Activated T-helper 1 cell treated with anti-CD3 and anti-CD28 coated beads, Interleukin-2, amount 50 U/mL, for 16 hours (primary cell): ENCODE measurements at regions not wholly inside any gene's neighbourhood (a gene's known extent, or its start where the extent isn't known, plus 50 kb on each side); places are given as distances from the start of the nearest gene placed in this dataset.

Experiments used
- DNase-seq, 2 donors: peaks; one replicate each; pipeline ENCODE4 v3.0.0-alpha.2; 2020; ENCODE audit warnings: low read depth in 1 of 2, low spot score in 1 of 2

DNA sequence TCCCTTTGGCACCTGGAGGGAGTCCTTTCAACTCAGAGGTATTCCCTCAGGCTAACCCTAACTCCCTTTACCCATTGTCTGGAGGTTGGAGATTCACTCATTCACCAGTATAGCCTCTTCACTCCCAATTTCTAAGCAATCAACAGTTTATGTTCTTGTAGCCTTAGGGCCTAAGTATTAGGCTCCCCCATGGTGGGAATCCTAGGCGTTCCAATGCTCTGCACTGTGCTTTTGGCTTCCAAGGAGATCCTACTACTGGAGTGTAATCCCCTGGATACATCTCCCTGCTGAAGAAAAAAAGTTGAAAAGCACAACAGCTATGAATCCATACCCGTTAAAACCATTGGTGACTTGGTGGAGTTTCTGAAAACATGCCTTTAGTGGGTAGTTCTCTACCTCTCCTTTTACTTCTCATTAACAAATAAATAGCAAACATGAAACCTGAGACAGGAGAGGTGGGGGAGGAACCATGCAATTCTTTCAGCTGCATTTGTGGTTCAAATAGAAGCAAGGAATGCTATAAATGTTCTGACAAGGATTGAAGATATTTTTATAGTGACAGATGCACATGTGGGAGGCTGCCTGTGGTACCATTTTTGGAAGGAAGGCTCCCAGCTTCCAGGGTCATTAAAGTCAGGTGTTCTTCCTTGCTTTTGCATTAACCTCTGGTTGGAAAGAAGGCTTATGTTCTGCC is 397.1 kb downstream of the DMAC1 start:
- no peak for DNase-seq

DNA sequence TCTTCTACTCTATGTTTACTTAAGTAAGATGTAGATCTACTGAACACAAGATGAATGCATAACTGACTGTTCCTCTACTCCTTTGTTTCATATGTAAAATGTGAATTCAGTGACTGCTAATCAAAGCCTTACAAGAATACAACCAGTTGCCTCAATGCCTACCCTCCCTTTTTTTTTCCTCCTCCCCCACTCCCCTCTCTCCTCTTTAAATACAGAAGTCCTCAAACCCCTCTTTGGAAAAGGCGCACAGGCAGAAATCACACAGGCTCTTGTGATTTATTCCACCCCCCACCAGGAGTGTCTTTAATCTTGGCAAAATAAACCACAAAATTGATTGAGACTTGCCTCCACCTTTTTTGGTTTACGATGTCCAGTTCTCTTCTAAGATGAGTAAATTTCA is 398.5 kb downstream of the DMAC1 start:
- no peak for DNase-seq

DNA sequence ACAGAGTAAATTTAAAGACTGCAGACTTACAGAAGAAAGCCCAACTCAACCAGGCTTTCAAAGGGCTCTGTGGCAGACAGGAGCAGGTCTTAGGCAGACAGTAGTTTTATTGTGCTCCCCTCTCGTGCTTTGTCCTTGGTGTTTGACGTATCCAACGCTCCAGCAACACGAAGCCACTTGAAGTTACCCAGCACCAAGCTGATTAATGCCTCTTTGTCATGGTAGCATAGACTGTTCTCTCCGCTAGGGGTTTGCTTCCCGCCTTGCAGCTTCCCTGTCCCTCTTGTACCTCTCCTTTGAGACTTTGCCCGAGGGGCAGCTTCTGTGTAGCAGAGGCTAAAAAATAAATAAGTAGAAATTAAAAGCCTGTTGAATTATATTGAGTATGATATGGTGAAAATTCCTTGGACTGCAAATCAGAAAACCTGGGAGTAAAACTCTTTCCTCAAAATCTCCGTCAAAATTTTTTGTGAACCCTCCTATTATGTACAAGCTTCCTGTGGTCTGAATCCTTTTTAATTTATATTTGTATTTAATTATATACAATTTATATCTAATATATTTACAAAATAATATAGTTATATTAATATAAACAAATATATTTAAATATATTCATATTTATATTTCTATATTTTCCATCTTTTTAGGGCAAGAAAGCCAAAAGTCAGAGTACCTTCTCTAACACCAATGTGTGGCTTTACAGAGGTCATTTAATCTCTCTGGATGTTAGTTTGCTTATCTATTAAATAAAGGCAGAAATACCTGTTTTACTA is 405.4 kb downstream of the DMAC1 start:
- no peak for DNase-seq

DNA sequence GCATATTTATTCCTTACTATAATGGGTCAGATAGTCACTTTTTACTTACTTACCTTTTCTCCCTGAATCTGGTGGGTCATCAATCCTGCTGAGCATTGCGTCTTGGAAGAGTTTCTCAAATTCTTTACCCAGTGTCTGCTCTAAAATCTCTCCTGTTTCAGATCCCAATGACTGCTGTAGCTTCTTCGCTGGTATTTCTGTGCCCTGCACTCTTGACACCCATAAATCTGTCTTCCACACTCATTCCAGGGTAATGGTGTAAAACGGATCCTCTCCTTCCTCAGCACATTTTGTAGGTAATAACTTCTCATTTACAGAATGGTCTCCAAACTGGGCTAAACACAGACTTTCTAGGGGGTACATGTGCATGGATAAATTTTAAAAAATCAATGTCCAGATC is 407.4 kb downstream of the DMAC1 start:
- DNase-seq: no peak

DNA sequence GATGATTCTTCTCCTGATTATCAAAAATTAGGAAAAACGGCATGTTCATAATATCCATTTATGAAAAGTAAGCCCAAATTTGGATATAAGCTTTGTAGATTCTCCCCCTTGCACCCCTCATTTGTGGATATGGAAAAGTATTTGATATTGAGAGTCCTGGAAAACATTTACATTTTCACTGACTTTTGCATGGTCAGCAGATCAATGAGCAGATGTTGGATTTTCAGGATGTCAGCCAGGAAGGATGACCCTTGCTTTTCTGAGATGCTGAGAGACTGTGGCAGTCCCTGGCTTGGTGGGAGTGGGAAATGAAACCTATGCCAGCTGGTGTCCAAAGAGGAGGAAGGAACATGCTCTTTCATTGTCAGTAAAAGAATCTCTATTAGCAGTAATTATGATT is 410.8 kb downstream of the DMAC1 start:
- DNase-seq: no peak

DNA sequence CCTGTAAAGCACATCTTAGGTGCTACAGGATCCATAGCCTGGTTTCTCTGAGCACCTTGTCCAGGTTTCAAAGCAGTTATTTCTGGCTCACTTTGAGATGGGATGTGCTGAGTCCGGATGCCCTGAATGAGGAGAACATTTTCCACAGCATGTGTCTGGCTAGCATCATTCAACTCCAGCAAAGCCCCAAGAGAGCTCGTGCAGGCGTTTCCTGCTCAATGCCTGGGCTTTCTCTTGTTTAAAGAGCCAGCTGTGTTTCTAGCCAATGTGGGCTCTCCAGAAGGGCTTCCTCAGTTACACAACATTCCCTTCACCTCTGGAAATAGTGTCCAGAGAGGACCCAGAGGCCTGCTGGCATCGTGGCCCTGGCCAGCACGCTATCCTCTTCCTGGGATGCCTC is 411.7 kb downstream of the DMAC1 start:
- DNase-seq: no peak

DNA sequence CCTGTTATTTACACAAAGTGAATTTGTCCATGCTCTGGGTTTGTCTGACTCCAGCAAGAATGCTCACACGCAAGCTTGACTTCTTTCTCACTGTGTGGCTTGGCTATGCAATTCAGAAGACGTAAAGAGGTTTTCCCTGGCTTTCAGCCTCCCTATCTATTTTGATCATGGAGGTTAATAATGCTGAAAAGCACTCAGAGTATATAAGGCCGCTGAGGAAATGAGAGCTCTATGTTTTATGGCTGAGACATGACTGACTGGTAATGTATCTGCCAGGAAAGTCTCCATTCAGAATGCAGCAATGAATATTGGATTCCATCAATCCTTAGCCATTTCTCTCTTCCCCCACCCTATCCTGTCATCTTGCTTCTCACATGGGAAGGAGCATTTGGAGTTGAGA is 417.3 kb downstream of the DMAC1 start:
- no peak for DNase-seq

DNA sequence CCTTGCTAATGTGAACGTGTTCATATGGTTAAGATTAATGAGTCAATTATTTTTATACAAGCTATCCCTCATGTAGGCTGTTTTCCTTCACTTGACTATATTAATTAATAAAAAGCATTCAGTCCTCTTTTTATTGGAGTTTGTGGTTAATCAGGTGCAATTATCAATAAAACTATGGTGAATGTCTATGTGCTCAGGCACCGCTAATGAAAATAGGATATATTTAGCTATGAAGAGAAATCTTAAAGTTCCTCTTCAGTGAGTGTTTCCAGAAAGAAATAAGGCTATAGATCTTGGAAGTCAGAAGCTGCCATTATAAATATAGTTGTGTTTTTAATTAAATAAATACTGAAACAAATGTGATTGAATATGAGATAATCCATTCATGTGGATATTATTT is 422.1 kb downstream of the DMAC1 start:
- DNase-seq: no peak

DNA sequence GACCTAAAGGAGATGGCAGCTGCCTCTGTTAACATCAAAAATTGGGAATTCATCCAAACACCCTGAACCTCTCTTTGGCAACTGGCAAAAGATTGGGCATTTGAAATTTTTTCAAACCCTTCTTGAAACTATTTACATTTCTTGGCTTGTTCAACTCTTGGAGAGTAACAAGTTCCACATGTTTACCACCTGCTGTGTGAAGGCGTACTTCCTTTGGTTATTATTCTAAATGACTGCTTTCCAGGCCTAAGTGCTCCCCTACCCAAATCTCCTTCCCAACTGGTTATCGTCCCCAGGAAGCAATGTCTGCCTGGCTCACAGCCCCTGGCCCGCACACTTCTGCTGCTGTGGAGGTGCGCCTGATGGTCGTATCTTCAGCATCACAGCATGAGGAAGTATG is 422.7 kb downstream of the DMAC1 start:
- no peak for DNase-seq

DNA sequence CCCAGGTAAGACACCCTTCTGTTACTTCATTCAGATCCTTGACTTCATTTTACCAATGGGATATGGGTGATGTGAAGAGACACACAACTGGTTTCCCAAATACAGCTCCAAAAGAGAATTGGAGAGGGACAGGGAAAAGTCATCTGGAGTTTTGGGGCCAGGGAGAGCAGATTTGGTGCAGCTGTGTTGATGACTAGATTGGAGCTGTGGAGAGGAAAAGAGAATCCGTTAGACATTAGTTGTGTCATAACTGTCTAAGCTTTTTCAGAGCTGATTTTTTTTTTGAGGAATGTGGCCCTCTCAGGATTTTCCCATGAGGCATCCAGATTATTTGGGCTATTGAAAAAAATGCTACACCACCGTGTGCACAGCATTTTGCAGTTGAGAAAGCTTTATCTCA is 423.4 kb downstream of the DMAC1 start:
- DNase-seq: no peak

DNA sequence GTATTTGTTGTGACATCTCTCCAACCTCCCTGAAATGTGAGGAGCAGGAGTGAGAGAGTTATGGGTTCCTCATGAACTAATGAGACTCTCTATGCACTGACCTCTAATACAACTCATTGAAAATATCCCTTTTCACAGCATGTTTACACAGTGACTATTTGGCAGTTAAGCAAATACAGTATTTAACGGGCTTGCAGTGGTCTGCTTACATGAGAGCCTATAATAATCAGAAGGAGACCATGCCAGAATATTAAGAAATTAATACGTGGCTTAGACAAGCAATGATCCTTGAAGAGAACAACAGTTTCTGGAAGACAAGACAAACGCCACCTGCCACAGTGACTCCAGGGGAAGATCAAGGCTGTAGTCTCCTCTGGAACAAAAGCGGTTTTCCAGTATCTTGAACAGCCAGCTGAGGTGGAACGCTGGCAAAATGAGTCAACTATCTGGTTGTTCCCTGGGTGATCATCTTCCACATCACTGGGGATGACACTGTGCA is 424.5 kb downstream of the DMAC1 start:
- no peak for DNase-seq

DNA sequence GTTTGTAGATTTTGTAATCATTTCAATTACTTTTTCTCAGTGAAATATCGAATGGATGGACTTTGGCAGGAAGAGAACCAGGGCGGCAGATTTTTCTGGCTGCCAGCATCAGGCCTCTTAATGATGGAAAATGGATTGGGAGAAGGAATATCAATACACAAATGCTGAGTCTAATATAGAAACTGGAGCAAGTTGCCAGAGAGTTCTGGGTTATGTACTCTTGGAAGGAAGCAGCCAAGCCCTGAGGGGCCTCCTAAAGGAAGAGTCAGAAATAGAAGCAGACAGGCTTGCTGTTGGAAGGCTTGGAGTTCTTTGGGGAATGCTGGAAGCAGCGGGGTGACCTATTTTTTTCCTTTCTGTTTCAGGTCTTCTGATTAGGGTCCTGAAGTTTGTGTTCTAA is 428.6 kb downstream of the DMAC1 start:
- DNase-seq: no peak

DNA sequence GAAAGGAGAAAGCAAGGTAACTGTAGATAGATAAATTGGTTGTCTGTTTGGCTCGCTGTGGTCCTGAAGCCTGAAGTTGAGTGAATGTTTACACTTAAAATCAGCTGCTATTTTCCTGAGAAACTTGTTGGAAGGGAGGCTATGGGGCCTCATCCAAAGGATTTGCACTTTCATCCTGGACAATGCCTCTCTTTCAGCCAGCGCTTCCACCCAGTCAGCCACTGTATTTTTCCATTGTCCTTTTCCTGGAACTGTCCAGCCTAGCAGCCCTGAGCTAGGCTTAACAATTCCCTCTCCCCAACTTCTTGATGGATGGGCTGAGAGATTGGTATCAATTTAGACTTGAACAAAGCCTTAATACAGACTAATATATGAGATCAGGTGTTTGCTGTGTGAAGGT is 429.2 kb downstream of the DMAC1 start:
- DNase-seq: no peak

DNA sequence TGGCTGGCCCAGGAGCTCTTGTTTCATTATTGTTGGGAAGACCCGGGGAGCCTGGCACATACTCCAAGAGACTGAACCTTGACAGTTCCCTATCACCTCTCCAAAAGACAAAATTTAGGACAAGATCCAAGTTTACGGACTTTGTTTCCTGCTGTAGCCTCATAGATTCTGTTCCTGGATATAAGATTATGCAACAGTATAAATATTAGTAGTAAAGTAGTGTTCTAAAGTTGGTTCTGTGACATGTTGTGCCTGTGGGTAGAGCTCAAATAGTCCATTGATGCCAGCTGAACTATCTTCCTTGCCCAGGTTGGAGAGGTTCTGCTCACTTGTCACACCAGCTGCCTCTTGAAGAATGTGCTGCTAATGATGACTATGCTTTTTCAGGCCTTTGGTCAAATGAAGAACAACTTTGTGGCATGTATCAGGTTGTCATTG is 430.2 kb downstream of the DMAC1 start:
- no peak for DNase-seq

DNA sequence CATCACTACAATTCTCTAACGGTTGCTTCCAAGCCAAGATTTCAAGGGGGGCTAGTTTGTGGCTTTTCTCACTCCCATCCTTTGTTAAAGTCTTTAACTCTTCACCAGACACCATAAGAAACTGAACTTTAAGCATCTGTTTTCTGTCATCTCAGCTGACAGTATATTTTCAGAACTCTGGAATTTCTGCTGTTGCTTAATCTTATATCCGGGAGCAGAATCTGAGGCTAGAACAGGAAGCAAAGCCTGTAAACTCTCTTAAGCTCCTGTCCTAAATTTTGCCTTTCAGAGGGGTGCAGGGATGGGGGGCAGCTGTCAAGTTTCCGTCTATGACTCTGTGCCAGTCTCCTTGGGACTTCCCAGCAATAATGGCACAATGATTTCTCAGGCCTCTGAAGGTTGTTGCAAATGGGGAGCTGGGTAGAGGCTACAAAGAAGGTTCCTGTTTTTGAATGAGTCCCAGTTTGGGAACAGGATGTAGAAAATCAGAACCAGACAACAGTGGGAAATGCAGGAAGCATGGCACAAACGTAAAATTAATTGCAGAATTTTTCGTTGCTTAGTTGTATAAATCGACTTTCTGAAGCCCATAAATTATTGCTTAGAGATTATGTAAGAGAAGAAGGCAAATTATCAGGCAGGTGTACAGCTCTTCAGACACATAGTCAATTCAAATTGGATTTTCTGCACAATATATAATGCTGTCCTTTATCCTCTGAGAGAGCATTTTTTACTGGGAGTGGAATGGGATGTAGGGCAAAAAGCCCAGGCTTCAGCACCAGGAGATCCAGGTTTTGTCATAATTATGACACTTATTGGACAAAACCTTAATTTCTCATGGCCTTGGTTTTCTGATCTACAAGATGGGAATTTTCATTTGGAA is 430.9 kb downstream of the DMAC1 start:
- DNase-seq: no peak

DNA sequence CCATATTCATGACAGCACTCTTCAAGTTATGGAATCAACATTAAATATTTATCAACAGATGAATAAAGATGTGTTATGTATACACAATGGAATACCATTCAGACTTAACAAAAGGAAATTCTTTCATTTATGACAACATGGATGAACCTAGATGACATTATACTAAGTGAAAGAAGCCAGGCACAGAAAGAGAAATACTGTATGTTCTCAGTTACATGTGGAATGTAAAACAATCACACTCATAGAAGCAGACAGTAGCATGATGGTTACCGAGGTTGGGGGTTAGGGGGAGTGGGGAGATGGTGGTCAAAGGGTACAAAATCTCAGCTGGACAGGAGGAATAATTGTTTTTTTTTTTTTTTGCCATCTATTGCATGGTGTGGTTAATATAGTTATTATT is 431.9 kb downstream of the DMAC1 start:
- DNase-seq: no peak

DNA sequence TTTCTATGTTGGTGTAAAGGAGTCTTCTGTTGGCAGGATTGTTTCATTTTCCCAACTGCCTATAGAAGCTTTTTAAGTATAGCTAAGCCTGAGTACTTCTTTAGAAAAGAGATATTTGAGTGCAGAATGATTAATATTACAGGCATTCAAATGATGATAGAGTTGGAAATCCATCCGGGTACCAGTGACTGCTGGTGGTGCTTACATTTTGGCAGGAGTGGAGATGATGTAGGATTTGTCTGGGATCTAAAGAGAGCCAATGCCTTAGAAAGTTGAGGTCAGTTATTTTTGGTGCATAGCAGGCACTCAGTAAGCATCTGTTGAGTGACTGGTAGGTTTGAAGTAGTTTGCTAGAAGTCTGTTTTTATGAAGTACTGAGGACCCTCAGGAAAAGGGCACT is 433.5 kb downstream of the DMAC1 start:
- no peak for DNase-seq

DNA sequence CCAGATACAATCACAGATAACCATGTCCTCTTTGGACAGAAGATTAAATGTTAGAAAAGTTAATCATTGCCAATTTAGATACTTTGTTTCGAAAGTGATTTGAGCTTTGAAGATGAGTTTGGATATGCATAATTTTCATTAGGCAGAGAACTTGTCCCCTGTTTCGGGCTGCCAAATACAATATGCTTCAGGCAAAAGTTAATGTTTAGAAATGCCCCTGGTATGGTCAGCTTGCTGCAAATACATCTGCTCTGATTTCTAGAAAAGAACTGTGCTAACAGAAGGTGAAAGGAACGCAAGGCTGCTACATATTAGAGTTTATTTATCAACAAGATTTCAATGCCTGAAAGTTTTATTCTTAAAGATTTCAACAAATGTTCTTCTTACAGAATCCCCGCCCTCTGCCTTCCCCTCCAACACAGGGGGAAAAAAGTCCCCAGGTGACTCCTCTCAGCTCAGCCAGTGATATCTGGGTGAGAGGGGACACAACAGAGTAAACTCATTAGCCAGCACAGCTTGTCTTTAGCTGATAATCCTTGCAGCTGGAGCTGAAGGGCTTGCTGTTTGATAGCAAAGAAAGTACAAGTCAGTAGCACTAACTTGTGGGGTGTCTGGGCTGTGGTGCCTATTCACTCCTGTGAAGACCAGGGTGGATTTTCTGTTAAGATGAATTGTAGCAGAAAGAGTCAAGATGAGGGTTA is 435.7 kb downstream of the DMAC1 start:
- no peak for DNase-seq

DNA sequence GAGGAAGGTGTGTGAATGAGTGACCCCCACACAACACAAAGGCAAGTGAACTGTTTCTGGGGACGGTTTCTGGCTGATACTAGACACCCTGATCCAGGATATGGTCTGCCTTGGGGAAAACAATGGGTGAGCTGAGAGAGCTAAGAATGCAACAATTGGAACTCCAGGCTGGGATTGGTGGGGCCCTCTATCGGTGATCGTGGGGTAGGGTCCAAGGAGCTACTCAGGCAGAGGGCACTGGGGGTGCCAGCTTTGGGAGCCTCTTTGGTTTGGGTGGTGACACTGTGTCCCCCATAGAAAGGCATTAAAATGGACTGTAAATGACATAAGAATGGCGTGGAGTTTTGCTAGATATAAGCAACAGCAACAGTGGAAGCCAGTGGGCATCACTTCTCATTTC is 439.1 kb downstream of the DMAC1 start:
- DNase-seq: no peak

DNA sequence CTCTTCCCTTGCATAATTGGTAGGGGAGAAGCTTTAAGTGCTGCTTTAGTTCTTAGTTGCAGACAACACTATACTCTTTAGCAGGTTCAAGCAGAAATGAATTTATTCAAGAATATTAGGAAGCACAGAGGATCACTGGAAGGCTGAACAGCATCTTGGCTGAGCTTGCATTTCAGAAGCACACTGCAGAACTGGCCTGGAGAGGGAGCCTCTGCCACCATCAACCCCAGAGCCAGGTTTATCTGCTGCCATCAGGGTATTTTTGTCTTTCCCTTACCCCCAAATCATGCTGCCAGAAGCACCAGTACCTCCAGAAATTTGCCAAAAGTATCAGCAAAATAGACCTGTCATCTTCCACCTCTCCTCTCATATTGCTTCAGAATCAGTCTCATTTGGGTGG is 440.7 kb downstream of the DMAC1 start:
- no peak for DNase-seq

DNA sequence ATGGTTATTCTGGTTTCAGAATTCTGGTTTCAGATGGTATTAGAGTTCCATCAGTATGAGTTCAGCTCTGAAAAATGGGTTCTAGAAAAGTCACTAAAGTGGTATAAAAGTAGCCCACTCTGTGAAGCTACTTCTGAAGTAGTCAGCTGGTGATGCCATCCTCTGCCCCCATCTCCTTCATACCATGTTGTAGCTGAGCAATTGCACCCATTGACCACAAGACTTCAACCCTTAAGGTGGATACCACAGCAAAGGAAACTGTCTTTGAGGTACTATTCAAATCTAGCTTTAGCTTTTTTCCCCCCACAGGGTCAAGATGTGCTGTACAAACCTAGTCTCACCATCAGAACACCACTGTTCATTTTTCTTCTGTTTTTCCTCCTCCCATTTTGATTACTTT is 444.9 kb downstream of the DMAC1 start:
- no peak for DNase-seq
